NCI-H69 (cell line): ENCODE measurements at regions not wholly inside any gene's neighbourhood (a gene's known extent, or its start where the extent isn't known, plus 50 kb on each side); places are given as distances from the start of the nearest gene placed in this dataset.
A peak's percentile ranks its signal among the peaks of the same experiment; 100 is the strongest.

ENCODE experiments used
- DNase-seq: peaks from one replicate; lab custom pipeline; 2025; lab: John Stamatoyannopoulos, UW

DNA sequence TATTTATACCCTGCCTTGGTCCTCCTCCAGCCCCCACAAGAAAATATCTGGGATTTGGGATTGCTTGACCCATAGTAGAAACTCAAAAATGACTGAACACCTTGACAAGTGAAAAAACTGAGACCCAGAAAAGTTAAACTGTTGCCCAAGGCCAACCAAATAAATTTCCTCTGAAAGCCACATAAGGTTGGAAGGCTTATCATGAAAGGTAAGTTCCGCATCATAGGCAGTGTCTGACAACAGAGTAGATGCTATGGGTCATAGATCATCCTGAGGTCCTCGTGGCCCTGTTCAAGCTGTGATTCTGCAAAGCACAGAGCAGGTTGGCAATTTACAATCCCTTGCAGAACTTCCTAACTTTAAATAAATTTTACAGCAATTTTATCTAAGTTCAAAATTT lies 140.8 kb upstream of the TSC22D2 start:
- no peak for DNase-seq

DNA sequence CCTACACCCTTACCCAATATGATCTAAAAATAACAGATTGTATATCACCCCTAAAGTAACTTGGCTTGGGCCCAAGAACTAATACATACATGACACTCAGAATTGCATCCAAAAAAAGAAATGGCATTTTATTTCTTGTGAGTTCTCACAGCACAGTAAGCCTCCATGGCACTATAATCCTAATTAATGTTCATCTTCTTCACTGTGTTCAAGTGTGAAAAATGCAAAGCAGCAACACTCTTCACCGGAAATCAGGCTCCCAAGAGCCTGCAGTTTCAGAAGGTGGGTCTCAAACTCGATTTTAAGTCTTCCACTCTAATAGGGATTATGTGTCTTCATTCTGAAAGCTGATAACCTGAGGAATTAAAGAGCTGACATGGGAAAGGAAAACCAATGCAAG lies 142.8 kb upstream of the TSC22D2 start:
- no peak for DNase-seq

DNA sequence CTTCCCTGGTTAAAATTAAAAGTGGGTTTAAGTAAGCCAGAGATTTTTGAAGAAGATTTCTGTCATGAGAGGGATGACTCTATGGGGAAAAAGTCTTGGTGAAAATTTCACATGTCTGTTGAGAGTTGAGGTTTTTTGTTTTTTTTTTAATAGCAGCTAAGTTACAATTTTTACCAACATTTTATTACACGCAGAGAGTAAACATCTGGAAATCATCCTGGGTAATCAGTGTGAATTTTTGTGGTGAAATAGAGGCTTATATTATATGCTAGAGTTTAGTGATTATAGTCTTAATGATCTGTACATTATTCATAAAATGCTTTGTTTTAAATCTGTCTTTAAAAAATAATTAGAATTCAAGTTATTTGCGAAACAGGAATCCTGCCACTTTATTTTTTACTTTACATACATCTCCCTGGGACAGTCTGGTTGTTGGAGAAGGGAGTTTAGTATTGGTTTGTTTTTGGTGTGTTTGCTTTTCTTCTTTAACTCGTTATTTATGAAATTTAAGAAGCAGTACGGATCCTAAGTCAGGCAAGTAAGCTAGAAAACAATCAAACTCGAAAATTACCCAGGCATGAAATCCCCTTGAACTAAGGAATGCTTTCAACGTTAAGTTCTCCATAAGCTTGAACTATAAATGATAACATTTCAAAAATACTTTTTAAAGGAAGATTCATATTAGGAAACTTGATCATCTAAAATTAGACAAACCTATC lies 143.4 kb upstream of the TSC22D2 start:
- no peak for DNase-seq

DNA sequence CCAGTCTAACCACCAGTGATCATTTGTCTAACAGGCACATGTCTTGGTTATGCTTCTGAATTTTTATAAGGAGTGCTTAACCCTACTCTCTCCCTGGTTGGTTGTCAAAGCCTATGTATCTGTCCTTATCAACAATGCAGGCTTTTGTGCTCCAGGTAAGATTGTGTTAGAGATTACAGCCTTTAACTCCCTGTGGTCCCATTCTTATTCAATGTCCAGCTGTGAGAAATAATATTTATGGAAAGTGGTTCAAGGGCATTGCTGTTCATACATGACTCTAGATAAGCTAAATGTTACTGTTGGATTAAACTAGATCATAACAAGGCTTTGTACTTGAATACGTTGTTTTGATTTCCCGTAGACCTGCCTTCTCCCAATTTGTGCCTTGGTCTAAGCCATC lies 146.1 kb upstream of the TSC22D2 start:
- no peak for DNase-seq

DNA sequence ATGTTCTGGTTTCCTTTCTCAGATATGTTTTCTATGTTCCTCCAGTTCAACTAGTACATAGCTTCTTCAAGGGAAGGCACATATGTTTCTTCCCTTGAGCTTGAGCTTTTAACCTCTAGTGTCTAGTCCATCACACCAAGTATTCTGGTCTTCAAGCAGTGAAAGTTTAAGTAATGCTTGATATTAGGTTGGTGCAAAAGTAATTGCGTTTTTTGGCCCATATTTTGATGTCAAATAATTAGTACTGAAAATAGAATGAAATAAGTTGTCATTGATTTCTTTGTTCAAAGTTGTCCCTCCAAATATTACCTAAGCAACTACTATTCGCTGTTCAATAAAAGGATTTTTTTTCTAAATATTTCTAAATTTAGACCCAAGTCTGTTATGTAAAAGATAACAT lies 146.7 kb upstream of the TSC22D2 start:
- DNase-seq, result no peak

- no peak for DNase-seq
Observed at GRCh38 chr3:150260398-150260710, 147.7 kb upstream of the TSC22D2 start.

- DNase-seq, result no peak
Observed at GRCh38 chr3:150259526-150260397, 148.3 kb upstream of the TSC22D2 start.

- DNase-seq, result no peak
Observed at GRCh38 chr3:150256782-150257181, 151.3 kb upstream of the TSC22D2 start.

DNA sequence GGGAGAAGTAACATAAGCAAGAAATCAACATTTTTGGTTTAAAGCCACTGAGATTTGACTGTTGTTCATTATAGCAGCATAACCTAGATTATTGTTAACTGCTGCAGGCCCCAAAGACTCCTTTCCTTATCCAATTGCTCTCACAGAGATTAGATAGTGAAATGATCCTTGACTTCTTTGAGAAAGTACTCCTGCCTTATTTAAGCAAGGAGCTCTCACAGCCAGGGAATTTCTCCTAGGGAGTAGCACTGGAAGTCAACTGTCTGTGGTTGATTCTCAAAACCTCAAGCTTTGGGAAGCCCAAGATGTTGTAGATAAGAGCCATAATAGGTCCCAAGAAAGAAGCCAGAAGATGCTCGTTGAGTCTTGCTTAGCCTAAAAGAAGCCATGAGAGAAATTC lies 151.8 kb upstream of the TSC22D2 start:
- no peak for DNase-seq

GRCh38 chr3:150255826-150256225 lies 152.3 kb upstream of the TSC22D2 start:
- DNase-seq, result no peak

DNA sequence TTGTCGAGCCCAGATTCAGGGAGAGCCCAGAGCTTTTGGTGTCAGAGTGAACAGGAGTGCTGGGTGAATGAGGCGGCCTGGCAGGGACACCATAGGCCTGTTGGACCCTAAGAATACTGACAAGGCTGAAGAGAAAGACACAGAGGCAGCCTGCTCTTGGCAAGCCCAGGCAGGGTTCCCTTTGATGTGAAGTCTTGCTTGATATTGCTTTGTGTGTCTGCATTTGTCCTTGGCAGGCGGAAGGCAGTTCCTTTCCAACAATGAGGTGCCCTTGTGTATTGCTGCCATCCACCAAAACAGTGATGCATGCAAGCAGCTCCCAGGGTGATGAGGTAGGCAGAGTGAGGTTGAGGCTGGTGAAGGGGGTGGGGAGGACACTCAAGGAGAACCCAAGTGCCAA lies 152.7 kb upstream of the TSC22D2 start:
- DNase-seq, result peak; percentile 80

GRCh38 chr3:150254309-150254708 lies 153.8 kb upstream of the TSC22D2 start:
- peak; percentile 65 for DNase-seq

GRCh38 chr3:150253622-150254021 lies 154.5 kb upstream of the TSC22D2 start:
- DNase-seq, result peak; percentile 83

DNA sequence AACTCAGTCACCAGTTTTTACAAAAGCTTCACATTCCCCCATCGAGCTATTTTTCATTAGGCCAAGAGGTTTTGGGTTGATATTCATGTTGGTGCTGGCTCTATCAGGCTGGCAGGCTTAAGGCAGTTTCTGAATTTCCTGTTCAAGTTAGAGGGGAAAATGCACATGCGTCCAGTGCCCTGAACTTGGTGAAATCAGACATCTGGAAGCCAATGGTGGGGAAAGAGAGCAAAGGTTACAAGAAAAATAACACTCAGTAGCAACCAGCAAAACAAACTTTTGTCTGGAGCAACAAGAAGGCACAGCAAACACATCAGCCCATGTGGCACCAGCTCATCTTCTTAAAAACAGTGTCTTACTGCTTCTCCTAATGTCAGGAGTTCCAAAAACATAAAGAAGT lies 155.6 kb upstream of the TSC22D2 start:
- peak; percentile 40 for DNase-seq

DNA sequence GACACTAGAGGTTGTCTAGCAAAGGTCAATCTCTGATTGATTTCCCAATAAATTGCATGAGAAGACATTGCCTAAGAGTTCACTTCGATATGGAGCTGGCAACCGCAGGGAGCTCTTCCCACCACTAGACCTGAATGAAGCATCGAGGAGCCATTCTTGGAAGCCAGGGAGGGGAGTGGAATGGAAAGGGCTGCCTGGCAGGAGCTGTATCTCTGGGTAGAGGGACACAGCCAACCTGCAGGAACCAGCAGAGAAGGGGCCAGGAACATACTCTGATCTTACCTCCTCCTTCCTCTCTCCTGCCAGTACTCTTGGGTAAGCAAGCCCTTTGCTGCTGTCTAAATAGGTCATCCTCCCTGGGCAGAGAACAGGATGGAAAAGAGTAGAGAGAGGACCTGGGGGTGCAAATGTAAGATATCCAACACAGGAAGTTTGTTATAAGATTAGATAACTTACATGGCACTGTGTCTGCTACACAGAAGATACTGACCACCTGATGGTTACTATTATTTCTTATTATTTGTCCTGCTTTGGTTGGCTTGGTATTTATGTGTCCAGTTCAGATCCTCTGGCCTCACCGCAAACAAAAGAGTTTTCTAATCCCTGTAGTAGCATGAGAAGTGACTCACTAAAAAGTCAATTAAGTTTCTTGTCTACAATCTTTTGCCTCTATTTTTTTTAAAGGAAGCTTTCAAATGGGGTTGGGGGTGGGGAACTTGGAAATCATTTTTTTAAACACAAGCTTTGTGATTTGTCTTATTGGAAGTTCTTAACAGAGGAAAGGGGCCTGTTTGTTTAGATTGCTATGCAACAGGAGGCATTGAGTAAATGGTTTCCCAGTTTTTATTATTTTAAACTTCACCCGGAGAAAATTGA lies 156.7 kb upstream of the TSC22D2 start:
- peak; percentile 78 for DNase-seq

GRCh38 chr3:150249779-150250470 lies 158.2 kb upstream of the TSC22D2 start:
- peak; percentile 89 for DNase-seq

DNA sequence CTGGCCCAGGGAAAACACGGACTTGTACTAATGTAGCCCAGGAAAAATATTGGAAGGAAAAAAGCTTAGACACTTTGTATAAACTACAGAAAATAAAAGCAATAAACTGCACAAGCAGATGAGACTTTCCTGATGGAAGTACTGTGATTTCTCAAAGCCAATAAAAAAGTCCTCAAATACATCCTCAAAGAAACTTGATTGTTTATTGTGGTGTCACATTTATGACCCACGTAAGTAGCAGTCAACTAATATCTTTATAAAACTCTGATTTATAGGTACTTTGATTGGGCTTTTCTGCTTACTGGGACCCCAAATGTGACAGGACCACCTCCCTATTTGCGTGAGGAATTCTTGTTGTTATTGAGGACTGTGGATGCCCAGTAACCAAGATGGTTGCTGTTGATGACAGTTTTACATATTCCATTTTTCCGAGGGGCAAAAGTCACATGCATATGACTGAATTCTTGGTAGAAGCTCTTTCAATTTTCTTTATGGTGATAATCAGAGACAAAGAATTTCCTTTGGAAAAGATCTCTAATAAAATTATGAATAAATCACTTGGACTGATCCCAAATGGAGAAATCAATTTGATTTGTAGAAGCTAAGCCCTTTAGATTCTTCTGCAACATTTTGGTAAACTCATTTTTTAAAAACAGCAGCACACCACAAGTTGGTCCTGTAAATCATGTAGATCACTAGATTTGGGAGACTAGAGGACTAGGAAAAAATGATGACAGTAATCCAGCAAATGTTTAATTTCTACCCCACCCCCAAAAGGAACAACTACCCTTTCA lies 159.0 kb upstream of the TSC22D2 start:
- DNase-seq, result no peak

DNA sequence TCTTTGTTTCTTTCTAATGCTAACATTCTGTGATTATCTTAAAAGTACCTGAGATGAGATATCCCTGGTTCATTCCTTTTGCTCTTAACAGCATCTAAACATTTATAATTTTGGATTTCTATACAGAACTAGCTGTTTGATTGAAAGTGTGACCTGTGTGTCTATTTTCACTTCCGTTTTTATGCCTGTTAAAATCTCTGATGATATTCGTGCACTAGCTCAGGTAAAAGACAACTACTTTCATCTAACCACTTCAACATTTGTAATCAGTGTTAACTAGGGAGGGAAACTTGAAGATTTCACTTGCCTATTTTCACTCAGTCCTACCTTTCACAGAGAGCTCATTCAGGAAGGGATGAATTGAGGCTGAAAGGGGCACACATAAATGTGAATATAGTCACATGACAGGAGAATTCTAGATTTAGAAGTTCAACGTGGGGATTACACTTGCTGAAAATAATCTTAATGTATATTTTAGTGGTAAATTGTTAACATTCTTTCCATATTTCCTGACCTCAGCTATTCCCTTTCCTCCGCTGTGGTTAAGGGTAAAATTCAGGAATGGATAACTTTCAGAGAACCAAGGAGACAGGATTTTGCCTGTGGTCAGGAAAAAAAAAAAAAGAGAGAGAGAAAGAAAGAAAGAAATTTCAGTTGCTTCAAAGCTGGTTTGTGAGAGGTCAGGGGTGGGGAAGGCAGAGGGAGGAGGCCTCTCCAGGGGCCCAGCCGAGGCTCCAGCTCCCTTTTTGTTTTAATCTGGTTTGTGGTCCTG lies 159.8 kb upstream of the TSC22D2 start:
- no peak for DNase-seq

GRCh38 chr3:150247441-150247840 lies 160.7 kb upstream of the TSC22D2 start:
- no peak for DNase-seq

GRCh38 chr3:150243466-150243865 lies 164.6 kb upstream of the TSC22D2 start:
- DNase-seq, result no peak
